Prostate gland (tissue), 2 donors: ENCODE measurements at regions not wholly inside any gene's neighbourhood (a gene's known extent, or its start where the extent isn't known, plus 50 kb on each side); places are given as distances from the start of the nearest gene placed in this dataset.

Experiments used
- POLR2A ChIP-seq: fragments of 450-650 bp; IDR thresholded peaks from one replicate; pipeline ENCODE4 v1.6.1; 2016; ENCODE audit warnings: antibody characterized with exemption, mild to moderate bottlenecking
- TF ChIP-seq, protein P1 (sequence below), 4 experiments: fragments of 200-600 bp in 2 of 4; fragments of 450-650 bp in 2 of 4; sonication (generic) in 2 of 4; IDR thresholded peaks; 1 replicate in 3 of 4; 2 replicates in 1 of 4; pipeline ENCODE4 v1.5.1; 2016 to 2019; ENCODE audit warnings: antibody characterized with exemption in 4 of 4, mild to moderate bottlenecking in 2 of 4, moderate library complexity in 2 of 4

DNA sequence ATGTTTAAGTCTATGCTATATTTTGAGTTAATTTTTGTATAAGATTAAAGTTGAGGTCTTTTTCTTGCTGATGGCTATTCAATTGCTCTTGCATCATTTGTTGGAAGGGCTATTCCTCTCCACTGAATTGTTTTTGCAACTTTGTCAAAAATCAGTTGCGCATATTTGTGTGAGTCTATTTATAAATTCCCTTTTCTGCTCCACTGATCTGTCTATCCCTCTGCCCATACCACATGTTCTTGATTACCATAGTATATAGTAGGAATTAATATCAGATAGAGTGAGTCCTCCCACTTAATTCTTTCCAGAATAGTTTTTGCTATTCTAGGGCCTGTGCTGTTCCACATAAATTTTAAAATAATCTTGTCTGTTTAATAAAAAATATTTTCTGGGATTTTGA, 152.4 kb upstream of the ADCY1 start:
- TF ChIP-seq POLR2A, result no peak
- TF ChIP-seq, protein P1, sequence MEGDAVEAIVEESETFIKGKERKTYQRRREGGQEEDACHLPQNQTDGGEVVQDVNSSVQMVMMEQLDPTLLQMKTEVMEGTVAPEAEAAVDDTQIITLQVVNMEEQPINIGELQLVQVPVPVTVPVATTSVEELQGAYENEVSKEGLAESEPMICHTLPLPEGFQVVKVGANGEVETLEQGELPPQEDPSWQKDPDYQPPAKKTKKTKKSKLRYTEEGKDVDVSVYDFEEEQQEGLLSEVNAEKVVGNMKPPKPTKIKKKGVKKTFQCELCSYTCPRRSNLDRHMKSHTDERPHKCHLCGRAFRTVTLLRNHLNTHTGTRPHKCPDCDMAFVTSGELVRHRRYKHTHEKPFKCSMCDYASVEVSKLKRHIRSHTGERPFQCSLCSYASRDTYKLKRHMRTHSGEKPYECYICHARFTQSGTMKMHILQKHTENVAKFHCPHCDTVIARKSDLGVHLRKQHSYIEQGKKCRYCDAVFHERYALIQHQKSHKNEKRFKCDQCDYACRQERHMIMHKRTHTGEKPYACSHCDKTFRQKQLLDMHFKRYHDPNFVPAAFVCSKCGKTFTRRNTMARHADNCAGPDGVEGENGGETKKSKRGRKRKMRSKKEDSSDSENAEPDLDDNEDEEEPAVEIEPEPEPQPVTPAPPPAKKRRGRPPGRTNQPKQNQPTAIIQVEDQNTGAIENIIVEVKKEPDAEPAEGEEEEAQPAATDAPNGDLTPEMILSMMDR (IDR thresholded peaks at IDR 0.05), result no peak
